Trophoblast cell (in vitro differentiated cells and primary cell): ENCODE measurements at regions not wholly inside any gene's neighbourhood (a gene's known extent, or its start where the extent isn't known, plus 50 kb on each side); places are given as distances from the start of the nearest gene placed in this dataset.

Experiments
- DNase-seq, 2 donors: peaks; one replicate each; pipeline ENCODE4 v3.0.0-alpha.2; 2016
- H2AFZ ChIP-seq: 2 replicates; pipeline ENCODE4 v1.6.1; 2013; ENCODE audit warnings: low read length, moderate library complexity, mild to moderate bottlenecking; ENCODE audit not compliant: insufficient read depth, poor library complexity
- H2AK5ac ChIP-seq: 2 replicates; pipeline ENCODE4 v1.6.1; 2013; ENCODE audit warnings: mild to moderate bottlenecking, low read length
- H2BK120ac ChIP-seq: 2 replicates; pipeline ENCODE4 v1.6.1; 2013; ENCODE audit warnings: low read length, mild to moderate bottlenecking, moderate library complexity; ENCODE audit not compliant: insufficient read depth, poor library complexity
- H2BK12ac ChIP-seq: 2 replicates; pipeline ENCODE4 v1.6.1; 2013; ENCODE audit warnings: mild to moderate bottlenecking, low read length, moderate library complexity
- H2BK5ac ChIP-seq: 2 replicates; pipeline ENCODE4 v1.6.1; 2013; ENCODE audit warnings: low read length, low read depth, moderate library complexity, mild to moderate bottlenecking; ENCODE audit not compliant: poor library complexity
- H3K14ac ChIP-seq: 2 replicates; pipeline ENCODE4 v1.6.1; 2013; ENCODE audit warnings: mild to moderate bottlenecking, low read length
- H3K18ac ChIP-seq: 2 replicates; pipeline ENCODE4 v1.6.1; 2013; ENCODE audit warnings: mild to moderate bottlenecking, low read length
- H3K23ac ChIP-seq: 2 replicates; pipeline ENCODE4 v1.6.1; 2013; ENCODE audit warnings: low read length
- H3K27ac ChIP-seq: 2 replicates; pipeline ENCODE4 v1.5.1; 2013; ENCODE audit warnings: low read depth, mild to moderate bottlenecking, inconsistent platforms, low read length, moderate library complexity
- H3K27me3 ChIP-seq: 2 replicates; pipeline ENCODE4 v1.6.1; 2013; ENCODE audit warnings: inconsistent platforms, mild to moderate bottlenecking, low read length, moderate library complexity; ENCODE audit not compliant: insufficient read depth
- H3K36me3 ChIP-seq, 2 experiments: 1 replicate in 1 of 2; 2 replicates in 1 of 2; pipeline ENCODE4 v1.6.1; 2013; ENCODE audit warnings: low read length in 2 of 2, mild to moderate bottlenecking in 2 of 2, moderate library complexity in 1 of 2; ENCODE audit not compliant: insufficient read depth in 2 of 2, control insufficient read depth in 1 of 2
- H3K4ac ChIP-seq: 2 replicates; pipeline ENCODE4 v1.6.1; 2013; ENCODE audit warnings: low read depth, mild to moderate bottlenecking, low read length, moderate library complexity
- H3K4me1 ChIP-seq, 2 experiments: 1 replicate in 1 of 2; 2 replicates in 1 of 2; pipeline ENCODE4 v1.6.1; 2013; ENCODE audit warnings: low read length in 2 of 2, mild to moderate bottlenecking in 2 of 2, moderate library complexity in 1 of 2; ENCODE audit not compliant: insufficient read depth in 2 of 2, control insufficient read depth in 1 of 2
- H3K4me2 ChIP-seq: 2 replicates; pipeline ENCODE4 v1.6.1; 2013; ENCODE audit warnings: inconsistent platforms, mild to moderate bottlenecking, low read length, moderate library complexity
- H3K4me3 ChIP-seq: 2 replicates; pipeline ENCODE4 v1.5.1; 2013; ENCODE audit warnings: mild to moderate bottlenecking, low read depth, low read length, inconsistent platforms
- H3K79me1 ChIP-seq: one replicate; pipeline ENCODE4 v1.6.1; 2013; ENCODE audit warnings: low read length
- H3K79me2 ChIP-seq: 2 replicates; pipeline ENCODE4 v1.6.1; 2013; ENCODE audit warnings: low read length, mild to moderate bottlenecking; ENCODE audit not compliant: control insufficient read depth, insufficient read depth, poor library complexity
- H3K9ac ChIP-seq: 2 replicates; pipeline ENCODE4 v1.6.1; 2013; ENCODE audit warnings: mild to moderate bottlenecking, low read length
- H3K9me3 ChIP-seq: 2 replicates; pipeline ENCODE4 v1.6.1; 2013; ENCODE audit warnings: low read depth, mild to moderate bottlenecking, control low read depth, inconsistent platforms, low read length; ENCODE audit not compliant: insufficient read depth
- H4K12ac ChIP-seq: 2 replicates; pipeline ENCODE4 v1.6.1; 2013; ENCODE audit warnings: low read depth, mild to moderate bottlenecking, low read length, moderate library complexity
- H4K8ac ChIP-seq: 2 replicates; pipeline ENCODE4 v1.6.1; 2013; ENCODE audit warnings: low read depth, mild to moderate bottlenecking, low read length, moderate library complexity
- H4K91ac ChIP-seq: one replicate; pipeline ENCODE4 v1.6.1; 2013; ENCODE audit warnings: low read depth, mild to moderate bottlenecking, low read length, moderate library complexity
- WGBS: extraction: QIAGEN DNeasy Blood & Tissue Kit; methylation state at CpG from one replicate; pipeline ENCODE4 v1.1.7; 2013; ENCODE audit warnings: missing lambda C conversion rate; ENCODE audit not compliant: insufficient read length, insufficient coverage; ENCODE audit errors: extremely low coverage; 5-methylcytosine and 5-hydroxymethylcytosine counted together

- Histone ChIP-seq H3K18ac (no peak overlapping the region), H3K4me1 (no peaks in the 10 kb centered on the region), H3K79me1 (no peaks in the 10 kb centered on the region)
Measured at GRCh38 chr7:20870977-20871376, 84.3 kb upstream of the SP8 start.

GRCh38 chr7:20892776-20893175, 106.1 kb upstream of the SP8 start:
- Histone ChIP-seq H3K79me2 (no peaks in the 10 kb centered on the region), H3K79me1 (no peaks in the 10 kb centered on the region), H4K8ac (no peak overlapping the region), H4K12ac (no peak overlapping the region), H2AFZ (no peak overlapping the region), H3K23ac (no peak overlapping the region), H3K27me3 (no peaks in the 10 kb centered on the region), H2BK12ac (no peak overlapping the region), H3K9me3 (no peaks in the 10 kb centered on the region), H2BK120ac (no peak overlapping the region), H3K4ac (no peak overlapping the region), H3K4me3 (no peak overlapping the region), H3K18ac (no peak overlapping the region), H3K14ac (no peak overlapping the region), H3K4me1 (peaks cover 0 to 3% of the 10 kb centered on the region in 2 experiments), H3K36me3 (no peaks in the 10 kb centered on the region), H3K27ac (no peak overlapping the region), H3K4me2 (no peak overlapping the region), H2BK5ac (no peak overlapping the region), H2AK5ac (no peak overlapping the region), H3K9ac (no peak overlapping the region), H4K91ac (no peak overlapping the region)
- WGBS, result no CpG with 5 or more reads among the region's 1 CpG
- DNase-seq, result no peak

More at GRCh38 chr7:20870977-20871376, 84.3 kb upstream of the SP8 start:
- no peaks in the 10 kb centered on the region for H3K36me3 ChIP-seq
- no peak overlapping the region for H4K12ac ChIP-seq
- no peak overlapping the region for H3K4me2 ChIP-seq
- H3K4me3 ChIP-seq, result no peak overlapping the region
- H2BK12ac ChIP-seq, result no peak overlapping the region
- no peak overlapping the region for H3K23ac ChIP-seq
- no peak overlapping the region for H3K14ac ChIP-seq
- H2AFZ ChIP-seq, result no peak overlapping the region
- H4K91ac ChIP-seq, result no peak overlapping the region
- no peak overlapping the region for H2AK5ac ChIP-seq
- no peaks in the 10 kb centered on the region for H3K79me2 ChIP-seq
- H2BK120ac ChIP-seq, result no peak overlapping the region
- no peak overlapping the region for H3K27ac ChIP-seq
- H4K8ac ChIP-seq, result no peak overlapping the region
- no peak overlapping the region for H3K9ac ChIP-seq
- no peak overlapping the region for H2BK5ac ChIP-seq
- no peak overlapping the region for H3K4ac ChIP-seq
- WGBS, result no CpG with 5 or more reads among the region's 2 CpGs
- H3K9me3 ChIP-seq, result no peaks in the 10 kb centered on the region
- no peaks in the 10 kb centered on the region for H3K27me3 ChIP-seq
- DNase-seq, result no peak

GRCh38 chr7:20894806-20895205, 108.1 kb upstream of the SP8 start:
- no peaks in the 10 kb centered on the region for H3K79me1 ChIP-seq
- H3K4me1 ChIP-seq, result peaks cover 0 to 3% of the 10 kb centered on the region in 2 experiments
- no peak overlapping the region for H3K4ac ChIP-seq
- no peak overlapping the region for H3K4me2 ChIP-seq
- H4K8ac ChIP-seq, result no peak overlapping the region
- H3K4me3 ChIP-seq, result no peak overlapping the region
- no peak overlapping the region for H2BK12ac ChIP-seq
- H2AFZ ChIP-seq, result no peak overlapping the region
- no peak overlapping the region for H2AK5ac ChIP-seq
- no peak overlapping the region for H2BK5ac ChIP-seq
- no peak overlapping the region for H3K23ac ChIP-seq
- no peak overlapping the region for H3K18ac ChIP-seq
- no peaks in the 10 kb centered on the region for H3K9me3 ChIP-seq
- no peaks in the 10 kb centered on the region for H3K27me3 ChIP-seq
- H3K14ac ChIP-seq, result no peak overlapping the region
- no peak overlapping the region for H4K12ac ChIP-seq
- H2BK120ac ChIP-seq, result no peak overlapping the region
- H3K36me3 ChIP-seq, result no peaks in the 10 kb centered on the region
- H4K91ac ChIP-seq, result no peak overlapping the region
- DNase-seq, result no peak
- H3K79me2 ChIP-seq, result no peaks in the 10 kb centered on the region
- no peak overlapping the region for H3K27ac ChIP-seq
- H3K9ac ChIP-seq, result no peak overlapping the region

- no peak overlapping the region for H3K9ac ChIP-seq
- H3K27me3 ChIP-seq, result no peaks in the 10 kb centered on the region
- no peaks in the 10 kb centered on the region for H3K79me2 ChIP-seq
- H2BK5ac ChIP-seq, result no peak overlapping the region
- DNase-seq, result no peak
- no CpG with 5 or more reads among the region's 5 CpGs for WGBS
- no peak overlapping the region for H2BK120ac ChIP-seq
- no peak overlapping the region for H3K14ac ChIP-seq
- no peak overlapping the region for H3K27ac ChIP-seq
- no peak overlapping the region for H3K4me2 ChIP-seq
- no peaks in the 10 kb centered on the region for H3K36me3 ChIP-seq
- no peak overlapping the region for H2BK12ac ChIP-seq
- H3K4me1 ChIP-seq, result peaks cover 0 to 3% of the 10 kb centered on the region in 2 experiments
- H2AK5ac ChIP-seq, result no peak overlapping the region
- no peak overlapping the region for H4K91ac ChIP-seq
- no peaks in the 10 kb centered on the region for H3K79me1 ChIP-seq
- H4K12ac ChIP-seq, result no peak overlapping the region
- H4K8ac ChIP-seq, result no peak overlapping the region
- no peak overlapping the region for H2AFZ ChIP-seq
- H3K23ac ChIP-seq, result no peak overlapping the region
- H3K9me3 ChIP-seq, result no peaks in the 10 kb centered on the region
- H3K4ac ChIP-seq, result no peak overlapping the region
- no peak overlapping the region for H3K4me3 ChIP-seq
- H3K18ac ChIP-seq, result no peak overlapping the region
Measured at GRCh38 chr7:20895563-20895962, 108.9 kb upstream of the SP8 start.
